ENCODE measurements at regions not wholly inside any gene's neighbourhood (a gene's known extent, or its start where the extent isn't known, plus 50 kb on each side); places are given as distances from the start of the nearest gene placed in this dataset.
"Not testable (repeated sequence)": the region's sequence is repeated elsewhere in the genome, so short reads cannot be mapped to it uniquely, and the experiment has no call there.

DNA sequence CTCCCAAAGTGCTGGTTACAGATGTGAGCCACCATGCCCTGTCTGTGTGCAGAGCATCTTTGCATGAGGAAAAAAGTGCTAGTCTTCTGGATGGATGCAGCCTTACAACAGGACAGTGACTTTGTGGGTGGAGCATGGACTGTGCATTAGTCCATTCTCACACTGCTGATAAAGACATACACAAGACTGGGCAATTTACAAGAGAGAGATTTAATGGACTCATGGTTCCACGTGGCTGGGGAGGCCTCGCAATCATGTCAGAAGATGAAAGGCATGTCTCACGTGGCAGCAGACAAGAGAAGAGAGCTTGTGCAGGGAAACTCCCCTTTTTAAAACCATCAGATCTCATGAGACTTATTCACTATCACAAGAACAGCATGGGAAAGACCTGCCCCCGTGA, 133.1 kb downstream of the EPC1 start:
- not testable (repeated sequence) for TF ChIP-seq POLR2A (IDR thresholded peaks at IDR 0.05; ENCODE audit: low read length); GATA1 (IDR thresholded peaks at IDR 0.05; ENCODE audit: low read depth, low read length)
